Ishikawa (cell line): ENCODE measurements at regions not wholly inside any gene's neighbourhood (a gene's known extent, or its start where the extent isn't known, plus 50 kb on each side); places are given as distances from the start of the nearest gene placed in this dataset.

Experiments used
- CREB1 ChIP-seq: IDR thresholded peaks from 2 replicates; pipeline ENCODE4 v1.6.1; 2012; ENCODE audit warnings: low read depth
- EGR1 ChIP-seq: IDR thresholded peaks from 2 replicates; pipeline ENCODE4 v1.6.1; 2012
- EP300 ChIP-seq: IDR thresholded peaks from 2 replicates; pipeline ENCODE4 v1.6.1; 2012; ENCODE audit warnings: borderline replicate concordance
- NFIC ChIP-seq: IDR thresholded peaks from 2 replicates; pipeline ENCODE4 v1.6.1; 2012
- TAF1 ChIP-seq: IDR thresholded peaks from 2 replicates; pipeline ENCODE4 v1.6.1; 2012; ENCODE audit warnings: low read depth, mild to moderate bottlenecking
- YY1 ChIP-seq: IDR thresholded peaks from 2 replicates; pipeline ENCODE4 v1.6.1; 2012; ENCODE audit warnings: low read depth
- TF ChIP-seq, protein P1 (sequence below): IDR thresholded peaks from 2 replicates; pipeline ENCODE4 v1.6.1; 2012
- TF ChIP-seq, protein P2 (sequence below): IDR thresholded peaks from 2 replicates; pipeline ENCODE4 v1.6.1; 2012
- TF ChIP-seq, protein P3 (sequence below): IDR thresholded peaks from 2 replicates; pipeline ENCODE4 v1.6.1; 2012; ENCODE audit warnings: low read depth, mild to moderate bottlenecking

DNA sequence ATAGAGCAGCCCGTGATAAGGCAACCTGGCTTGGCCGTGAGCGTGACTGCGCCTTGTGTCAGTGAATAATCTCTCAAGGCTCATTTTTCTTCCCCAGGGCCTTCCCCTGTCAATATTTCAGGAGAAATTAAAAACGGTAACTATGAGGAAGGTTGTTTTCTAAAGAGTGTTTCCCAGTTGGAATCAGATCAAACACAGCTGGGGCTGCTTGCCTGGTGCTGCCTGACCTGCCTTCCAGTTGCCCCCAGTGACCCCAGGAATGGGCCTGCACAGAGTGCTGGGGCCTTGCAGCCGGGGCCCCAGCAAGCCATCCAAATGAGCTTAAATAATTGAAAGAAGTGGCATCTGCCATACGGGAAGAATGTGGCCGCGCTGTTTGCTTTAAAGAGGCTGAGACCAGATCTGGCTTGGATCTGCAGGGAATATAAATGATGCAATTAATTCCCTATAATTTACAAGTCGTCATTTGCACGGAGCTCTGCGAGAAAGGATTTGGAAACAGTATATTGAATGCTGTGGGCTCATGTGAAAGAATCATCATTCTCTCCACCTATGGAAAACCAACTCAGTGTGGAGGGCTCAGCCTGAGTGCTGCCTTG, 203.9 kb downstream of the C1orf94 start:
- TF ChIP-seq, protein P1, sequence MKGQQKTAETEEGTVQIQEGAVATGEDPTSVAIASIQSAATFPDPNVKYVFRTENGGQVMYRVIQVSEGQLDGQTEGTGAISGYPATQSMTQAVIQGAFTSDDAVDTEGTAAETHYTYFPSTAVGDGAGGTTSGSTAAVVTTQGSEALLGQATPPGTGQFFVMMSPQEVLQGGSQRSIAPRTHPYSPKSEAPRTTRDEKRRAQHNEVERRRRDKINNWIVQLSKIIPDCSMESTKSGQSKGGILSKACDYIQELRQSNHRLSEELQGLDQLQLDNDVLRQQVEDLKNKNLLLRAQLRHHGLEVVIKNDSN = no peak
- no peak for TF ChIP-seq YY1
- TF ChIP-seq, protein P2, sequence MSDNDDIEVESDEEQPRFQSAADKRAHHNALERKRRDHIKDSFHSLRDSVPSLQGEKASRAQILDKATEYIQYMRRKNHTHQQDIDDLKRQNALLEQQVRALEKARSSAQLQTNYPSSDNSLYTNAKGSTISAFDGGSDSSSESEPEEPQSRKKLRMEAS = no peak
- no peak for TF ChIP-seq EGR1
- no peak for TF ChIP-seq NFIC
- TF ChIP-seq, protein P3, sequence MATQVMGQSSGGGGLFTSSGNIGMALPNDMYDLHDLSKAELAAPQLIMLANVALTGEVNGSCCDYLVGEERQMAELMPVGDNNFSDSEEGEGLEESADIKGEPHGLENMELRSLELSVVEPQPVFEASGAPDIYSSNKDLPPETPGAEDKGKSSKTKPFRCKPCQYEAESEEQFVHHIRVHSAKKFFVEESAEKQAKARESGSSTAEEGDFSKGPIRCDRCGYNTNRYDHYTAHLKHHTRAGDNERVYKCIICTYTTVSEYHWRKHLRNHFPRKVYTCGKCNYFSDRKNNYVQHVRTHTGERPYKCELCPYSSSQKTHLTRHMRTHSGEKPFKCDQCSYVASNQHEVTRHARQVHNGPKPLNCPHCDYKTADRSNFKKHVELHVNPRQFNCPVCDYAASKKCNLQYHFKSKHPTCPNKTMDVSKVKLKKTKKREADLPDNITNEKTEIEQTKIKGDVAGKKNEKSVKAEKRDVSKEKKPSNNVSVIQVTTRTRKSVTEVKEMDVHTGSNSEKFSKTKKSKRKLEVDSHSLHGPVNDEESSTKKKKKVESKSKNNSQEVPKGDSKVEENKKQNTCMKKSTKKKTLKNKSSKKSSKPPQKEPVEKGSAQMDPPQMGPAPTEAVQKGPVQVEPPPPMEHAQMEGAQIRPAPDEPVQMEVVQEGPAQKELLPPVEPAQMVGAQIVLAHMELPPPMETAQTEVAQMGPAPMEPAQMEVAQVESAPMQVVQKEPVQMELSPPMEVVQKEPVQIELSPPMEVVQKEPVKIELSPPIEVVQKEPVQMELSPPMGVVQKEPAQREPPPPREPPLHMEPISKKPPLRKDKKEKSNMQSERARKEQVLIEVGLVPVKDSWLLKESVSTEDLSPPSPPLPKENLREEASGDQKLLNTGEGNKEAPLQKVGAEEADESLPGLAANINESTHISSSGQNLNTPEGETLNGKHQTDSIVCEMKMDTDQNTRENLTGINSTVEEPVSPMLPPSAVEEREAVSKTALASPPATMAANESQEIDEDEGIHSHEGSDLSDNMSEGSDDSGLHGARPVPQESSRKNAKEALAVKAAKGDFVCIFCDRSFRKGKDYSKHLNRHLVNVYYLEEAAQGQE = no peak
- TF ChIP-seq EP300 = no peak
- TF ChIP-seq CREB1 = no peak
- no peak for TF ChIP-seq TAF1
